ENCODE measurements at regions not wholly inside any gene's neighbourhood (a gene's known extent, or its start where the extent isn't known, plus 50 kb on each side); places are given as distances from the start of the nearest gene placed in this dataset.
A peak's percentile ranks its signal among the peaks of the same experiment; 100 is the strongest.
"Not testable (repeated sequence)": the region's sequence is repeated elsewhere in the genome, so short reads cannot be mapped to it uniquely, and the experiment has no call there.

DNA sequence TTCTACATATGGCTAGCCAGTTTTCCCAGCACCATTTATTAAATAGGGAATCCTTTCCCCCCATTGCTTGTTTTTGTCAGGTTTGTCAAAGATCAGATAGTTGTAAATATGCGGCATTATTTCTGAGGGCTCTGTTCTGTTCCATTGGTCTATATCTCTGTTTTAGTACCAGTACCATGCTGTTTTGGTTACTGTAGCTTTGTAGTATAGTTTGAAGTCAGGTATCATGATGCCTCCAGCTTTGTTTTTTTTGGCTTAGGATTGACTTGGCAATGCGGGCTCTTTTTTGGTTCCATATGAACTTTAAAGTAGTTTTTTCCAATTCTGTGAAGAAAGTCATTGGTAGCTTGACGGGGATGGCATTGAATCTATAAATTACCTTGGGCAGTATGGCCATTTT lies 60.0 kb upstream of the GPC3 start:
- not testable (repeated sequence) for H3K27ac Mint-ChIP-seq, H3K4me3 Mint-ChIP-seq, H3K36me3 Mint-ChIP-seq, H3K4me1 Mint-ChIP-seq, H3K9me3 Mint-ChIP-seq, H3K27me3 Mint-ChIP-seq

DNA sequence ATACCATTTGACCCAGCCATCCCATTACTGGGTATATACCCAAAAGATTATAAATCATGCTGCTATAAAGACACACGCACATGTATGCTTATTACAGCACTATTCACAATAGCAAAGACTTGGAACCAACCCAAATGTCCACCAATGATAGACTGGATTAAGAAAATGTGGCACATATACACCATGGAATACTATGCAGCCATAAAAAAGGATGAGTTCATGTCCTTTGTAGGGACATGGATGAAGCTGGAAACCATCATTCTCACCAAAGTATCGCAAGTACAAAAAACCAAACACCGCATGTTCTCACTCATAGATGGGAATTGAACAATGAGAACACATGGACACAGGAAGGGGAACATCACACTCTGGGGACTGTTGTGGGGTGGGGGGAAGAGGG lies 81.7 kb upstream of the GPC3 start:
- not testable (repeated sequence) for H3K4me1 Mint-ChIP-seq, H3K9me3 Mint-ChIP-seq, H3K27me3 Mint-ChIP-seq, H3K27ac Mint-ChIP-seq, H3K4me3 Mint-ChIP-seq, H3K36me3 Mint-ChIP-seq

DNA sequence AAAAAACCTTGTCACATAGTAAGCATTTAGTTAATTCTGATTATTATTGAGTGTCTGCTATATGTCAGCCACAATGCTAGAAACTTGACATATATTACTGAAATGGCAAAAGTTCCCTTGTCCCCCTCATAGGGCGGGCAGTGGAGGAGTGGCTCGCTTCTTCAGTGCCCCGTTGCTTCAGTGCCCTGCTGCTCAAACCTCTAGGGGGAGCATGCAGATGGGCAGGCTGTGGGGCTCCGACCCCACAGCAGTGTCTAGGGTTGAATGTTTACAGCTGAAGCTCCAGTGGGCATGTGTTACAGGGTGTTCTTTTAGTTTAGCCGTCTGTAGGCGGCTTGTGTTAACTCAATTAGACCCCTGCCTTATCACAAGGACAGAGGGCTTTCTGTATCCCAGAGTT lies 86.5 kb upstream of the GPC3 start:
- H3K4me3 Mint-ChIP-seq, H3K4me1 Mint-ChIP-seq, H3K9me3 Mint-ChIP-seq, H3K27ac Mint-ChIP-seq, H3K27me3 Mint-ChIP-seq, H3K36me3 Mint-ChIP-seq: not testable (repeated sequence)

DNA sequence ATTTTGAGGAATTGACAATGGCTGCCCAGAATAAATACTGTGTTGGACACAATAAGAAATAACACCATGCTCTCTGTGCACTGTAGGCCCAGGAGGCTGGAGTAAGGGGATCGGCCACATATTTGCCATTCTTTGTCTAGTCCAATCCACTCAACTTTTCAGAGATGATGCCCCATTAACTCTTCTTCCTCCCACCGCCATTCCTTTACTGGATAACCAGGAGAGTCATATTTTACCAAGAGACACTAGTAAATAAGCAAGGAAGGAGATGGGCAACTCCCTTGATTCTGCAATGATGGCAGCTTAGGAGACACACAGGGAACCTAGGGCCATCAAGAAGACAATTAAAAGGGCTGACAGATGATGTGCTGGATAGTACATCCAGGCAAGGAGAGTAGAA lies 87.9 kb upstream of the GPC3 start:
- Mint-ChIP-seq H3K4me1 (no peaks in the 10 kb centered on the region), H3K27ac (peak overlapping the region in 1 of 3 donors; percentile 57), H3K36me3 (no peaks in the 10 kb centered on the region), H3K27me3 (peaks cover 7% of the 10 kb centered on the region), H3K9me3 (peaks cover 0 to 1% (median 0%) of the 10 kb centered on the region in 3 donors), H3K4me3 (no peak overlapping the region)

DNA sequence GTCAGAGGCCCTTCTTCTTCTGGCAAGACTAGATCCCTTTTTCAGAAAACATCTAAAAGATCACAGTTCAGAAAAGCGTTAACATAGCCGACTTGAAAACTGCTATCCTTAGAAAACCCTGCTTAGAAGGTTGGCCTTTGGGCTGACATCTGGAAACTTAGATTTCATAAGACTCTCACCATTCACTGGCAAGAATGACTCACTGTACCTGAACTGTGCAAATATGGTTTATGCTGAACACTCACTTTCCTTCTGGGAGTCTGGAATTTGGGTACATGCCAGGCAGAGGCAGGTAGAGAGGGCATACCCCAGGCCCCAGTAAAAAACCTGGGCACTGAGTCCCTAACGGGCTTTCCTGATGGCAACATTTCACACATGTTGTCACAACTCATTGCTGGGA lies 88.8 kb upstream of the GPC3 start:
- Mint-ChIP-seq H3K36me3 (no peaks in the 10 kb centered on the region), H3K9me3 (peaks cover 0 to 1% (median 0%) of the 10 kb centered on the region in 3 donors), H3K27ac (no peak overlapping the region), H3K4me1 (no peaks in the 10 kb centered on the region), H3K4me3 (no peak overlapping the region), H3K27me3 (peaks cover 10% of the 10 kb centered on the region)

DNA sequence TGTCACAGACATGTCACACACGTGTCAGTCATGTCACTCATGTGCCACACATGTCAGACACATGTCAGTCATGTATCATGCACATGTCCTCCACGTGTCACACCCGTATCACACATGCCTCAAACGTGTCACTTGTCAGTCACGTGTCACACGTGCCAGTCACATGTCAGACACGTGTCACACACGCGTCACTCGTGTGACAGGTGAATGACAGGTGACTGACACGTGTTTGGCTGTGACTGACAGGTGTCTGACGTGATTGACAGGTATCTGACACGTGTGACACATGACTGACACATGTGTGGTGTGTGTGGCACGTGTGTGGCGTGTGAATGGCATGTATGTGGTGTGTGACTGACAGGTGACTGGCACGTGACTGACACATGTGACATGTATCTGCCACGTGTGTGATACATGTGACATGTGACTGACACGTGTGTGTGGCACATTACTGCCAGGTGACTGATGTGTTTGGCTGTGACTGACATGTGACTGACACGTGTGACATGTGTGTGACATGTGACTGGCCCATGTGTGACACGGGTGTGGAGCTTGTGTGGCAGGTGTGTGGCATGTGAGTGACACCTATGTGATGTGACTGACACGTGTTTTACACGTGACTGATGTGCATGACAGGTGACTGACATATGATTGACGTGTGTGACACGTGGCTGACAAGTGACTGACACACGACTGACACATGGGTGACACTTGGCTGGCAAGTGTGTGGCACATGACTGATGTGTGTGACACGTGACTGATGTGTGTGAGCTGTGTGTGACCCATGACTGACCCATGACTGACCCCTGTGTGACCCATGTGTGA lies 90.7 kb upstream of the GPC3 start:
- peaks cover 0 to 1% (median 0%) of the 10 kb centered on the region in 3 donors for H3K4me1 Mint-ChIP-seq
- no peak overlapping the region for H3K27ac Mint-ChIP-seq
- peaks cover 0 to 3% (median 3%) of the 10 kb centered on the region in 3 donors for H3K9me3 Mint-ChIP-seq
- H3K27me3 Mint-ChIP-seq = peaks cover 15% of the 10 kb centered on the region
- H3K4me3 Mint-ChIP-seq = no peak overlapping the region
- H3K36me3 Mint-ChIP-seq = no peaks in the 10 kb centered on the region

DNA sequence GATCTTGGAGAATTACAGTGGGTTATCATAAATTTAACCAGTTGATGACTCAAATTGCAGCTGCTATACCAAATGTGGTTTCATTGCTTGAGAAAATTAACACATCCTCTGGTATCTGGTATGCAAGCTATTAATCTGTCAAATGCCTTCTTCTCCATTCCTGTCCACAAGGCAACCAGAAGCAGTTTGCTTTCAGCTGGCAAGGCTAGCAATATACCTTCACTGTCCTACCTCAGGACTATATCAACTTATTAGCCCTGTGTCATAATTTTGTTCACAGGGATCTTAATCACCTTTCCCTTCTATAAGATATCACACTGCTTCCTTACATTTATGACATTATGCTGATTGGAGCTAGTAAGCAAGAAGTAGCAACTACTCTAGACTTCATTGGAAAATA lies 110.0 kb upstream of the GPC3 start:
- H3K9me3 Mint-ChIP-seq = peaks cover 0 to 3% (median 0%) of the 10 kb centered on the region in 3 donors

DNA sequence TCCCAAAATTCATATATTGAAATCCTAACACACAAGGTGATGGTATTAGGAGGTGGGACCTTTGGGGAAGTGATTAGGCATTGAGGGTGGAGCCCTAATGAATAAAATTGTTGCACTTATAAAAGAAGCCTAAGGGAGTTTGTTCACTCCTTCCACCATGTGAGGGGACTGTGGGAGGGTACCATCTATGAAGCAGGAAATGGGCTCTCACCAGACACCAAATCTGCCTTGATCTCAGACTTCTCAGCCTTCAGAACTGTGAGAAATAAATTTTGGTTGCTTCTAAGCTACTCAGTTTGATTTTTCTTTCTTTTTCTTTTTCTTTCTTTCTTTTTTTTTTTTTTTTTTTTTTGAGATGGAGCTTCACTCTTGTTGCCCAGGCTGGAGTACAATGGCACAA lies 116.2 kb upstream of the GPC3 start:
- Mint-ChIP-seq H3K9me3 (no peaks in the 10 kb centered on the region), H3K4me1 (no peaks in the 10 kb centered on the region), H3K36me3 (no peaks in the 10 kb centered on the region), H3K4me3 (no peak overlapping the region), H3K27me3 (peaks cover 2% of the 10 kb centered on the region), H3K27ac (no peak overlapping the region)

More for the DNA sequence above, 110.0 kb upstream of the GPC3 start:
- H3K27me3 Mint-ChIP-seq = peaks cover 2% of the 10 kb centered on the region
- H3K4me1 Mint-ChIP-seq = no peaks in the 10 kb centered on the region
- no peaks in the 10 kb centered on the region for H3K36me3 Mint-ChIP-seq
- no peak overlapping the region for H3K27ac Mint-ChIP-seq
- no peak overlapping the region for H3K4me3 Mint-ChIP-seq

DNA sequence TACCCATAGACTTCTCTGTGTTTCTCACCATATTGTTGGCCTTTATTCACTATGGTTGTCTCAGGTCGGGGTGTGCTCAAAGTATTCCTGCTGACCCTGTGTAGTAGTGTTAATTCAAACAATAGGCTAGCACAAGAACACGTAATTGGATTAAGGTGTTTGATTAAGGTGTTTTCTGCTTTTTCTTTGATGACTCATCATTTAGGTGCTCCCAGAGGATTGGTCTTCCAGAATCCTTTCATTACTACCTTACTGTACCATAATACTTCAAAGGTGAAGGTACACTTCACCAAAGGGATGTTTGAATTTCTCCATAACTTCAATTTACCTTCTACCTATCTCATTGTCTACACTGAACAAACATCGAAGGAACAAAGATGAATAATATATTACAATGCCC lies 121.7 kb upstream of the CCDC160 start:
- peaks cover 19% of the 10 kb centered on the region for H3K27me3 Mint-ChIP-seq
- no peaks in the 10 kb centered on the region for H3K4me1 Mint-ChIP-seq
- no peaks in the 10 kb centered on the region for H3K36me3 Mint-ChIP-seq
- no peak overlapping the region for H3K27ac Mint-ChIP-seq
- peaks cover 0 to 3% (median 2%) of the 10 kb centered on the region in 3 donors for H3K9me3 Mint-ChIP-seq
- no peak overlapping the region for H3K4me3 Mint-ChIP-seq

DNA sequence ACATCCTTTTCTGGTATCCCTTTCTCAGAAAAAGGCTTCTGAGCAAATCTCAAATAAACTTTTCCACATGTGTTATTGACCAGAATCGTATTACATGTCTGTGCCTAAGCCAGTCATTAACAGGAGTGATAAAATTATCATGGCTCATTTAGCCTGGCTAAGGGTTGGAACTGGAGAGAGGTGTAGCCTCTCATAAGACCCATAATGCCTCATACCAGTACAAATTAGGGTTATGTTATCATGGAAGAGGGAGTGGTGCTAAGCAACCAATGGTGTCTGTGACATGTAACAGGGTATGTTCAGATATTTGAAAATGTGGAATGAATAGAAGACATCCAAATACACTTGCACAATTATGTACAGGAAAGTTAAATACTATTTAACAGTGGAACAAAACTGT lies 99.6 kb upstream of the CCDC160 start:
- Mint-ChIP-seq H3K9me3 (no peaks in the 10 kb centered on the region), H3K4me3 (no peak overlapping the region), H3K27ac (no peak overlapping the region), H3K4me1 (no peaks in the 10 kb centered on the region), H3K27me3 (peaks cover 7% of the 10 kb centered on the region), H3K36me3 (no peaks in the 10 kb centered on the region)

DNA sequence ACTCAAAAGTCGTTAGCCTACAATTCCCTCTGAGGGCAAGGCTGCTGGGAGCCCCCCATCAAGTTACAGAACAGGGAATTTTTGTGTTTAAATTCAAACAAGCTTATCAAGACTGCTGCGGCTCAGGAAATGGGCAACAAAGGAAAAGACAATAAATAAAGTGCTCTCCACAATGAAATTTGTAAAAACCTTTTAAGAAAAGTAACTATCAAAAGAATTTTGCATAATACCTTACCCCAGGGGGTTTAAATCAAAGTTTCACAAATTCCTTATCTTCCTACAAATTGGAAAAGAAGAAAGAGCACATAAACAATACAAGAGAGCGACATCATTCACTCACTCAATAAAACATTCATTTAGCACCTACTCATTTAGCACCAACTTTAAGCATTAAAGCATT lies 97.9 kb upstream of the CCDC160 start:
- Mint-ChIP-seq H3K4me3 (no peak overlapping the region), H3K9me3 (no peaks in the 10 kb centered on the region), H3K27me3 (peaks cover 7% of the 10 kb centered on the region), H3K27ac (no peak overlapping the region), H3K4me1 (no peaks in the 10 kb centered on the region), H3K36me3 (no peaks in the 10 kb centered on the region)

DNA sequence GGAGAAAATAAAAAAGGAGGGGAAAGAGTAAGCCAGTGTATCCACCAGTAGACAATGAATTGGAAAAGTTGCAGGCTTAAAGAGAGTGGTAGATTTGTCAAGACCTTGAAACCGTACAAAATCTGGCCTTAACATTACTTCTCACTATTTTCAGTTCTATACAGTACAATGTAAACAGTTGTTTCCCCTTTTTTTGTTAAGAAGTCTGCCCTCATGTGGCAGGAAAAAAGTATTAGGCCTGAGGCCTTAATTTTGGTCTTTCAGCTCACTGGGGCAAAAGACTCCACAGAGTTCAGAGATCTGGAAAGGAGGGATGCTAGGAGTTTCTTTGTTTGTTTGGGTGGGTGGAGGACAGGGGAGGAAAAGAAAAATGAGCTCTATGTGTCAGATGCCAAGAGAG lies 92.8 kb upstream of the CCDC160 start:
- H3K4me3 Mint-ChIP-seq = no peak overlapping the region
- no peaks in the 10 kb centered on the region for H3K9me3 Mint-ChIP-seq
- no peaks in the 10 kb centered on the region for H3K36me3 Mint-ChIP-seq
- no peak overlapping the region for H3K27ac Mint-ChIP-seq
- no peaks in the 10 kb centered on the region for H3K27me3 Mint-ChIP-seq
- H3K4me1 Mint-ChIP-seq = no peaks in the 10 kb centered on the region

DNA sequence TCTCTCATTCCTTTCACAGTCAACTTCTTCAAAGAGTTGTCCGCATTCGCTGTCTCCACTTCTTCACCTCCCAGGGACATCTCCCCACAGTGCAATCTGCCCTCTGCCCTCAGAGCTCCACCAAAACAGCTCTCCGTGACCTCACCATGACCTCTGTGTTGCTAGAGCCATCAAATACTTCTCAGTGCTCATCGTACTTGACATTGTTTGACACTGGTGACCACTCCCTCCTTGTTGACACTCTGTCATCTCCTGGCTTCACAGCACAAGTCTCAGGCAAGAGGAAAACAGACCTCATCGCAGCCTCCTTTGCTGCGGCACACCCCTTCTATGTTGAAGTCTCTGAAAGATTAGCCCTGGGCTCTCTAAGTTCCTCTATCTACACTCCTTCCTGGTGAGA lies 90.5 kb upstream of the CCDC160 start:
- H3K4me1 Mint-ChIP-seq = no peaks in the 10 kb centered on the region
- H3K36me3 Mint-ChIP-seq = no peaks in the 10 kb centered on the region
- no peaks in the 10 kb centered on the region for H3K9me3 Mint-ChIP-seq
- no peaks in the 10 kb centered on the region for H3K27me3 Mint-ChIP-seq
- no peak overlapping the region for H3K27ac Mint-ChIP-seq
- H3K4me3 Mint-ChIP-seq = no peak overlapping the region

DNA sequence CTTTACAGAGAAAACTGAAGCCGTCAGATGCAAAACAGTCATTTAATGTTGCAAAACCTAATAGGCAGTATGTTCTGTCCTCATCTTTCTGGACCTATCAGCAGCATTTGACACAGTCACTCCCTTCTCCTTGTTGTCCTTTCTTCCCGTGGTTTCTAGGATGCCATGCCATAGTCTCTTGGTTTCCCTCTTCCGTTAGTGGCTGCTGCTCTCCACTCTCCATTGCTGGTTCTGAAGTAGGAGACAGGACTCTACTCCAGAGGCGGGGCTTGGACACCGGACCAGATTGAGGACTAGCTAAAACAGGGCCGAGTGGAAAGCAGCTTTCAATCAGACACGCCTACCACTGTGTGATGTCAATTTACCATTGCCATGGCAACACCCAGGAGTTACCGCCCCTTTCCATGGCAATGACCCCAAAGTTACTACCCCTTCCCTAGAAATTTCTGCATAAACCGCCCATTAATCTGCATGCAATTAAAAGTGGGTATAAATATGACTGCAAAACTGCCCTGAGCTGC lies 88.8 kb upstream of the CCDC160 start:
- Mint-ChIP-seq H3K4me3 (no peak overlapping the region), H3K27me3 (no peaks in the 10 kb centered on the region), H3K27ac (no peak overlapping the region), H3K9me3 (no peaks in the 10 kb centered on the region), H3K36me3 (no peaks in the 10 kb centered on the region), H3K4me1 (no peaks in the 10 kb centered on the region)

DNA sequence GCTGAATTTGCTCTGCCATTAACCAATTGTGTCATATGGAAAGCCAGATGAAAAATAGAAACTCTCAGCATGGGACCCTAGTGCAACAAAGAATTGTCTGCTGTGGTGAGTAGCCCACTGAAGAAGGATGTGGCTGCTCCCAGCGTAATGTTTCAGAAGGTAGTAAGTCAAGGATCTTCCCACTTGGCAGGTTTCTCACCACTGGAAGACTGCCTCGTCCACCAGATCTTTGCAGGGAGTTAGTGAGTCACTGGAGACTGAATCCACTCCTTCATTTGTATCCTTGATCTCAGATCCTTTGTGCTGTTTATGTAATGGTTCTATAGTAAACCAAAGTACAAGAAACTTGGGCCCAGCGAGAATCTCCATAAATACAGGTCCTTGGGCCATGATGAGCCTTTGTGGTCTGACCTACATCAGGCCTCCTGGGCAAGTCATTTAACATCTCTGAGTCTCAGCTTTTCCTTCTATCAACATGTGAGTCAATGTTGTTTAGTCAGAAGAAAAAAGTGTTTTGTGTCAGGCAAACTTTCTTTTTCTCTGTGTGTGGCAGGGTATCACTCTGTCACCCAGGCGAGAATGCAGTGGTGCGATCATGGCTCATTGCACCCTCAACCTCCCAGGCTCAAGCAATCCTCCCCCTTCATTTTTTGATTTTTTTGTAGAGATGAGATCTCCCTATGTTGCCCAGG lies 78.0 kb upstream of the CCDC160 start:
- Mint-ChIP-seq H3K9me3 (no peaks in the 10 kb centered on the region), H3K27ac (no peak overlapping the region), H3K4me3 (no peak overlapping the region), H3K27me3 (peaks cover 1% of the 10 kb centered on the region), H3K4me1 (peaks cover 0 to 8% (median 4%) of the 10 kb centered on the region in 3 donors), H3K36me3 (no peaks in the 10 kb centered on the region)

DNA sequence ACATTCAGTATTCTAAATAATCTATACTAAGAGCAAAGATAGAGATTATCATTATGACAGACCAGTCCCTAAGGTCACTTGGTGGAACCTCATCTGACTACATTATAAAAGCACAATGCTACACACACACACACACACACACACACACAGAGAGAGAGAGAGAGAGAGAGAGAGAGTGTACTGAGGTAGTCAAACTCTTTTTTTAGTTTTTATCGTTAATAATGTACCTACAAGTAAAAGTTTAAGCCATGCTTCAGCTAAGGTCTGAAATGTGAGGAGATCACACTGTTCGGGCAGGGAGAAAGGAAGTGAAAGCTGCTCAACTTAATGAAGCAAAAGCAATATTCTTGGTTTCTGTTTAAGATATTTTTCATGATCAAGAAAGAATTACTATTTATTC lies 75.8 kb upstream of the CCDC160 start:
- Mint-ChIP-seq H3K4me1 (peaks cover 0 to 8% (median 4%) of the 10 kb centered on the region in 3 donors), H3K4me3 (no peak overlapping the region), H3K9me3 (no peaks in the 10 kb centered on the region), H3K27ac (no peak overlapping the region), H3K27me3 (peaks cover under 1% of the 10 kb centered on the region), H3K36me3 (no peaks in the 10 kb centered on the region)

All from IgD-negative memory B cell (primary cell).